Activated T-cell treated with anti-CD3 and anti-CD28 coated beads, Interleukin-2, amount 50 U/mL, for 4 hours (primary cell): ENCODE measurements at regions not wholly inside any gene's neighbourhood (a gene's known extent, or its start where the extent isn't known, plus 50 kb on each side); places are given as distances from the start of the nearest gene placed in this dataset.

Experiments used
- ATAC-seq, 2 donors: fragments of 200-7000 bp; cut with Tn5 transposase; one replicate each; pipeline ENCODE4 v1.10.0; 2021
- DNase-seq: peaks from one replicate; pipeline ENCODE4 v3.0.0-alpha.2; 2020
- H3K27me3 Mint-ChIP-seq: one replicate; pipeline ENCODE4 v1.8.0; 2021; ENCODE audit warnings: low read depth, mixed read lengths
- H3K36me3 Mint-ChIP-seq: one replicate; pipeline ENCODE4 v1.8.0; 2022; ENCODE audit warnings: mixed read lengths; ENCODE audit not compliant: insufficient read depth
- H3K4me1 Mint-ChIP-seq: one replicate; pipeline ENCODE4 v1.8.0; 2021; ENCODE audit warnings: low read depth, mixed read lengths
- H3K4me3 Mint-ChIP-seq: one replicate; pipeline ENCODE4 v1.8.0; 2021; ENCODE audit warnings: mild to moderate bottlenecking, moderate library complexity, mixed read lengths
- H3K9me3 Mint-ChIP-seq: one replicate; pipeline ENCODE4 v1.8.0; 2021; ENCODE audit warnings: mixed read lengths

GRCh38 chr3:59659755-59660154 lies 609.9 kb upstream of the CFAP20DC start:
- Mint-ChIP-seq H3K4me1 (no peaks in the 10 kb centered on the region), H3K9me3 (no peaks in the 10 kb centered on the region), H3K27me3 (peaks cover 2% of the 10 kb centered on the region), H3K36me3 (no peaks in the 10 kb centered on the region), H3K4me3 (no peak overlapping the region)
- DNase-seq (no peak), ATAC-seq (no peak)

GRCh38 chr3:59658866-59659265 lies 609.0 kb upstream of the CFAP20DC start:
- DNase-seq (no peak), ATAC-seq (no peak)
- H3K27me3 Mint-ChIP-seq: peaks cover 2% of the 10 kb centered on the region

GRCh38 chr3:59658274-59658673 lies 608.4 kb upstream of the CFAP20DC start:
- Mint-ChIP-seq H3K4me3 (no peak overlapping the region), H3K4me1 (no peaks in the 10 kb centered on the region), H3K27me3 (peaks cover 2% of the 10 kb centered on the region), H3K36me3 (no peaks in the 10 kb centered on the region), H3K9me3 (no peaks in the 10 kb centered on the region)
- no peak for ATAC-seq
- DNase-seq: no peak

More at GRCh38 chr3:59658866-59659265, 609.0 kb upstream of the CFAP20DC start:
- no peak overlapping the region for H3K4me3 Mint-ChIP-seq
- no peaks in the 10 kb centered on the region for H3K9me3 Mint-ChIP-seq
- no peaks in the 10 kb centered on the region for H3K4me1 Mint-ChIP-seq
- H3K36me3 Mint-ChIP-seq: no peaks in the 10 kb centered on the region

- DNase-seq (no peak), ATAC-seq (no peak)
- Mint-ChIP-seq H3K27me3 (peaks cover 2% of the 10 kb centered on the region), H3K36me3 (no peaks in the 10 kb centered on the region), H3K4me3 (no peak overlapping the region), H3K4me1 (no peaks in the 10 kb centered on the region), H3K9me3 (peaks cover 8% of the 10 kb centered on the region)
Observed at GRCh38 chr3:59655418-59656015, 605.7 kb upstream of the CFAP20DC start.

GRCh38 chr3:59654480-59655417 lies 604.9 kb upstream of the CFAP20DC start:
- ATAC-seq: no peak
- no peaks in the 10 kb centered on the region for H3K4me1 Mint-ChIP-seq
- no peaks in the 10 kb centered on the region for H3K27me3 Mint-ChIP-seq
- H3K9me3 Mint-ChIP-seq: peaks cover 15% of the 10 kb centered on the region
- H3K36me3 Mint-ChIP-seq: no peaks in the 10 kb centered on the region
- no peak for DNase-seq
- no peak overlapping the region for H3K4me3 Mint-ChIP-seq

- no peaks in the 10 kb centered on the region for H3K27me3 Mint-ChIP-seq
- H3K4me1 Mint-ChIP-seq: no peaks in the 10 kb centered on the region
- H3K4me3 Mint-ChIP-seq: no peak overlapping the region
- DNase-seq (no peak), ATAC-seq (no peak)
- H3K36me3 Mint-ChIP-seq: no peaks in the 10 kb centered on the region
- H3K9me3 Mint-ChIP-seq: peaks cover 22% of the 10 kb centered on the region
Observed at GRCh38 chr3:59654123-59654479, 604.3 kb upstream of the CFAP20DC start.

- DNase-seq: no peak
- ATAC-seq: no peak
- H3K36me3 Mint-ChIP-seq: no peaks in the 10 kb centered on the region
- H3K9me3 Mint-ChIP-seq: peaks cover 22% of the 10 kb centered on the region
- H3K4me1 Mint-ChIP-seq: no peaks in the 10 kb centered on the region
- H3K27me3 Mint-ChIP-seq: no peaks in the 10 kb centered on the region
- H3K4me3 Mint-ChIP-seq: no peak overlapping the region
Observed at GRCh38 chr3:59653405-59654122, 603.7 kb upstream of the CFAP20DC start.

GRCh38 chr3:59644479-59645402 lies 594.9 kb upstream of the CFAP20DC start:
- peaks cover 5% of the 10 kb centered on the region for H3K27me3 Mint-ChIP-seq
- no peak for ATAC-seq
- H3K4me1 Mint-ChIP-seq: no peaks in the 10 kb centered on the region
- H3K9me3 Mint-ChIP-seq: peaks cover 12% of the 10 kb centered on the region
- H3K36me3 Mint-ChIP-seq: no peaks in the 10 kb centered on the region
- H3K4me3 Mint-ChIP-seq: no peak overlapping the region
- DNase-seq: no peak

- Mint-ChIP-seq H3K27me3 (peaks cover 5% of the 10 kb centered on the region), H3K36me3 (no peaks in the 10 kb centered on the region), H3K4me1 (no peaks in the 10 kb centered on the region), H3K9me3 (no peaks in the 10 kb centered on the region), H3K4me3 (no peak overlapping the region)
- ATAC-seq (no peak), DNase-seq (no peak)
Observed at GRCh38 chr3:59641169-59641899, 591.5 kb upstream of the CFAP20DC start.

- H3K4me1 Mint-ChIP-seq: no peaks in the 10 kb centered on the region
- H3K4me3 Mint-ChIP-seq: no peak overlapping the region
- ATAC-seq: no peak
- no peaks in the 10 kb centered on the region for H3K36me3 Mint-ChIP-seq
- no peaks in the 10 kb centered on the region for H3K27me3 Mint-ChIP-seq
- no peaks in the 10 kb centered on the region for H3K9me3 Mint-ChIP-seq
- DNase-seq: no peak
Observed at GRCh38 chr3:59632760-59633573, 583.1 kb upstream of the CFAP20DC start.

GRCh38 chr3:59631482-59631881 lies 581.7 kb upstream of the CFAP20DC start:
- Mint-ChIP-seq H3K9me3 (no peaks in the 10 kb centered on the region), H3K27me3 (no peaks in the 10 kb centered on the region), H3K36me3 (no peaks in the 10 kb centered on the region), H3K4me1 (no peaks in the 10 kb centered on the region), H3K4me3 (no peak overlapping the region)
- no peak for DNase-seq
- no peak for ATAC-seq

GRCh38 chr3:59621037-59621436 lies 571.2 kb upstream of the CFAP20DC start:
- Mint-ChIP-seq H3K9me3 (peaks cover 10% of the 10 kb centered on the region), H3K4me1 (no peaks in the 10 kb centered on the region), H3K27me3 (peaks cover 2% of the 10 kb centered on the region), H3K4me3 (no peak overlapping the region), H3K36me3 (peaks cover 2% of the 10 kb centered on the region)
- ATAC-seq: no peak
- no peak for DNase-seq

- no peak for DNase-seq
- peaks cover 2% of the 10 kb centered on the region for H3K27me3 Mint-ChIP-seq
- H3K9me3 Mint-ChIP-seq: peaks cover 11% of the 10 kb centered on the region
- H3K36me3 Mint-ChIP-seq: peaks cover 2% of the 10 kb centered on the region
- H3K4me1 Mint-ChIP-seq: no peaks in the 10 kb centered on the region
- H3K4me3 Mint-ChIP-seq: no peak overlapping the region
- no peak for ATAC-seq
Observed at GRCh38 chr3:59620325-59620724, 570.5 kb upstream of the CFAP20DC start.
